Stimulated activated CD4-positive, alpha-beta T cell treated with anti-CD3 and anti-CD28 coated beads, Interleukin-15, amount 100 ng/mL, for 1 hour (primary cell): ENCODE measurements at regions not wholly inside any gene's neighbourhood (a gene's known extent, or its start where the extent isn't known, plus 50 kb on each side); places are given as distances from the start of the nearest gene placed in this dataset.
"Not testable (repeated sequence)": the region's sequence is repeated elsewhere in the genome, so short reads cannot be mapped to it uniquely, and the experiment has no call there.

ENCODE experiments used
- DNase-seq, 2 donors: peaks; one replicate each; pipeline ENCODE4 v3.0.0-alpha.2; 2020; ENCODE audit warnings: low read depth in 1 of 2, low spot score in 1 of 2

GRCh38 chr5:158036983-158037595 lies 178.1 kb upstream of the CLINT1 start:
- not testable (repeated sequence) for DNase-seq

- DNase-seq = not testable (repeated sequence)
Measured at GRCh38 chr5:158034586-158034985, 175.6 kb upstream of the CLINT1 start.

GRCh38 chr5:158033724-158034123 lies 174.8 kb upstream of the CLINT1 start:
- DNase-seq = no peak

GRCh38 chr5:158033076-158033475 lies 174.1 kb upstream of the CLINT1 start:
- DNase-seq = no peak

- no peak for DNase-seq
Measured at GRCh38 chr5:158032246-158032645, 173.3 kb upstream of the CLINT1 start.

- no peak for DNase-seq
Measured at GRCh38 chr5:158027806-158028775, 169.1 kb upstream of the CLINT1 start.

GRCh38 chr5:158026304-158027031 lies 167.5 kb upstream of the CLINT1 start:
- DNase-seq = no peak

- DNase-seq = no peak
Measured at GRCh38 chr5:158023266-158023665, 164.3 kb upstream of the CLINT1 start.

- DNase-seq = no peak
Measured at GRCh38 chr5:158022837-158023236, 163.9 kb upstream of the CLINT1 start.

GRCh38 chr5:158022393-158022792 lies 163.4 kb upstream of the CLINT1 start:
- no peak for DNase-seq

GRCh38 chr5:158020555-158021418 lies 161.8 kb upstream of the CLINT1 start:
- DNase-seq = no peak

GRCh38 chr5:158017469-158017868 lies 158.5 kb upstream of the CLINT1 start:
- DNase-seq = no peak

- no peak for DNase-seq
Measured at GRCh38 chr5:158014372-158014771, 155.4 kb upstream of the CLINT1 start.

GRCh38 chr5:158013939-158014338 lies 155.0 kb upstream of the CLINT1 start:
- no peak for DNase-seq

GRCh38 chr5:158013303-158013702 lies 154.4 kb upstream of the CLINT1 start:
- DNase-seq = no peak

- DNase-seq = no peak
Measured at GRCh38 chr5:158011422-158011821, 152.5 kb upstream of the CLINT1 start.

GRCh38 chr5:158010831-158011230 lies 151.9 kb upstream of the CLINT1 start:
- DNase-seq = no peak

GRCh38 chr5:158007336-158007735 lies 148.4 kb upstream of the CLINT1 start:
- DNase-seq = no peak

GRCh38 chr5:157999696-158000095 lies 140.8 kb upstream of the CLINT1 start:
- DNase-seq = no peak

GRCh38 chr5:157997991-157998504 lies 139.1 kb upstream of the CLINT1 start:
- no peak for DNase-seq
